Activated T-helper 1 cell treated with anti-CD3 and anti-CD28 coated beads, Interleukin-12 subunit alpha, Interleukin-12 subunit beta, Interleukin-2, Interleukin-4 antibody, amounts not matched to agents 30 ng/mL and 10 ng/mL and 1 ng/mL, durations not matched to agents 14 hours and 24 hours and 36 hours (primary cell): ENCODE measurements at regions not wholly inside any gene's neighbourhood (a gene's known extent, or its start where the extent isn't known, plus 50 kb on each side); places are given as distances from the start of the nearest gene placed in this dataset.
"Not testable (repeated sequence)": the region's sequence is repeated elsewhere in the genome, so short reads cannot be mapped to it uniquely, and the experiment has no call there.

Experiments
- DNase-seq: peaks from one replicate; pipeline ENCODE4 v3.0.0; 2021; ENCODE audit warnings: low spot score
- H3K27ac Mint-ChIP-seq: one replicate; pipeline ENCODE4 v1.8.0; 2021; ENCODE audit warnings: mild to moderate bottlenecking, mixed read lengths
- H3K27me3 Mint-ChIP-seq: one replicate; pipeline ENCODE4 v1.8.0; 2022; ENCODE audit warnings: mild to moderate bottlenecking, moderate library complexity, mixed read lengths; ENCODE audit not compliant: insufficient read depth
- H3K36me3 Mint-ChIP-seq: one replicate; pipeline ENCODE4 v1.8.0; 2021; ENCODE audit warnings: low read depth, mixed read lengths
- H3K4me1 Mint-ChIP-seq: one replicate; pipeline ENCODE4 v1.8.0; 2021; ENCODE audit warnings: low read depth, mixed read lengths
- H3K4me3 Mint-ChIP-seq: one replicate; pipeline ENCODE4 v1.8.0; 2021; ENCODE audit warnings: mild to moderate bottlenecking, moderate library complexity, mixed read lengths
- H3K9me3 Mint-ChIP-seq: one replicate; pipeline ENCODE4 v1.8.0; 2021; ENCODE audit warnings: mixed read lengths
- intact Hi-C: fragments of 100-400 bp; cut with micrococcal nuclease; formaldehyde crosslinking; loops from one replicate; pipeline ENCODE4 v1.15.1; 2024

GRCh38 chr12:31162896-31163560, 89.4 kb downstream of the DDX11 start:
- H3K9me3 Mint-ChIP-seq, DNase-seq, H3K4me3 Mint-ChIP-seq, H3K36me3 Mint-ChIP-seq, H3K27me3 Mint-ChIP-seq, H3K4me1 Mint-ChIP-seq, H3K27ac Mint-ChIP-seq, intact Hi-C loops: not testable (repeated sequence)

- DNase-seq, H3K4me3 Mint-ChIP-seq, H3K27me3 Mint-ChIP-seq, intact Hi-C loops, H3K36me3 Mint-ChIP-seq, H3K4me1 Mint-ChIP-seq, H3K9me3 Mint-ChIP-seq, H3K27ac Mint-ChIP-seq: not testable (repeated sequence)
These were observed 100.6 kb downstream of the DDX11 start for GRCh38 chr12:31174293-31174692.

GRCh38 chr12:31177514-31177913, 103.9 kb downstream of the DDX11 start:
- DNase-seq, H3K27ac Mint-ChIP-seq, H3K4me3 Mint-ChIP-seq, H3K36me3 Mint-ChIP-seq, intact Hi-C loops, H3K4me1 Mint-ChIP-seq, H3K27me3 Mint-ChIP-seq, H3K9me3 Mint-ChIP-seq: not testable (repeated sequence)

- H3K36me3 Mint-ChIP-seq, H3K9me3 Mint-ChIP-seq, H3K4me1 Mint-ChIP-seq, DNase-seq, H3K27ac Mint-ChIP-seq, H3K27me3 Mint-ChIP-seq, H3K4me3 Mint-ChIP-seq, intact Hi-C loops: not testable (repeated sequence)
These were observed 105.2 kb downstream of the DDX11 start for GRCh38 chr12:31178875-31179274.

GRCh38 chr12:31179627-31180237, 106.1 kb downstream of the DDX11 start:
- H3K4me3 Mint-ChIP-seq, H3K9me3 Mint-ChIP-seq, H3K27me3 Mint-ChIP-seq, H3K4me1 Mint-ChIP-seq, intact Hi-C loops, H3K27ac Mint-ChIP-seq, H3K36me3 Mint-ChIP-seq, DNase-seq: not testable (repeated sequence)

- H3K27me3 Mint-ChIP-seq, H3K27ac Mint-ChIP-seq, intact Hi-C loops, DNase-seq, H3K4me3 Mint-ChIP-seq, H3K36me3 Mint-ChIP-seq, H3K9me3 Mint-ChIP-seq, H3K4me1 Mint-ChIP-seq: not testable (repeated sequence)
These were observed 108.9 kb downstream of the DDX11 start for GRCh38 chr12:31182571-31182970.

- H3K27me3 Mint-ChIP-seq, DNase-seq, H3K36me3 Mint-ChIP-seq, H3K9me3 Mint-ChIP-seq, H3K4me1 Mint-ChIP-seq, intact Hi-C loops, H3K27ac Mint-ChIP-seq, H3K4me3 Mint-ChIP-seq: not testable (repeated sequence)
These were observed 109.4 kb downstream of the DDX11 start for GRCh38 chr12:31183107-31183506.

- H3K27ac Mint-ChIP-seq, DNase-seq: not testable (repeated sequence)
These were observed 110.2 kb downstream of the DDX11 start for GRCh38 chr12:31183899-31184298.

GRCh38 chr12:31184667-31185066, 111.0 kb downstream of the DDX11 start:
- H3K36me3 Mint-ChIP-seq, H3K4me1 Mint-ChIP-seq, H3K27me3 Mint-ChIP-seq, DNase-seq, H3K27ac Mint-ChIP-seq, intact Hi-C loops, H3K4me3 Mint-ChIP-seq, H3K9me3 Mint-ChIP-seq: not testable (repeated sequence)

More at GRCh38 chr12:31183899-31184298, 110.2 kb downstream of the DDX11 start:
- H3K9me3 Mint-ChIP-seq, H3K4me1 Mint-ChIP-seq, intact Hi-C loops, H3K36me3 Mint-ChIP-seq, H3K27me3 Mint-ChIP-seq, H3K4me3 Mint-ChIP-seq: not testable (repeated sequence)

- H3K27ac Mint-ChIP-seq, DNase-seq, H3K4me3 Mint-ChIP-seq, H3K36me3 Mint-ChIP-seq, intact Hi-C loops, H3K4me1 Mint-ChIP-seq, H3K9me3 Mint-ChIP-seq, H3K27me3 Mint-ChIP-seq: not testable (repeated sequence)
These were observed 119.0 kb downstream of the DDX11 start for GRCh38 chr12:31192689-31193088.

- H3K36me3 Mint-ChIP-seq, DNase-seq, H3K9me3 Mint-ChIP-seq, H3K27ac Mint-ChIP-seq, H3K4me3 Mint-ChIP-seq, H3K4me1 Mint-ChIP-seq, intact Hi-C loops, H3K27me3 Mint-ChIP-seq: not testable (repeated sequence)
These were observed 122.0 kb downstream of the DDX11 start for GRCh38 chr12:31195620-31196019.

GRCh38 chr12:31199476-31199875, 125.8 kb downstream of the DDX11 start:
- H3K4me1 Mint-ChIP-seq, H3K36me3 Mint-ChIP-seq, intact Hi-C loops, H3K27ac Mint-ChIP-seq, DNase-seq, H3K4me3 Mint-ChIP-seq, H3K9me3 Mint-ChIP-seq: not testable (repeated sequence)
- peaks cover 11% of the 10 kb centered on the region for H3K27me3 Mint-ChIP-seq

- intact Hi-C loops = no loop called here
- DNase-seq = no peak
- Mint-ChIP-seq H3K27ac (no peak overlapping the region), H3K9me3 (no peaks in the 10 kb centered on the region), H3K4me3 (no peak overlapping the region), H3K27me3 (peaks cover 11% of the 10 kb centered on the region), H3K4me1 (peaks cover 14% of the 10 kb centered on the region), H3K36me3 (no peaks in the 10 kb centered on the region)
These were observed 124.6 kb downstream of the SINHCAF start for GRCh38 chr12:31201382-31201781.

- Mint-ChIP-seq H3K4me1 (peaks cover 14% of the 10 kb centered on the region), H3K4me3 (no peak overlapping the region), H3K27me3 (peaks cover 11% of the 10 kb centered on the region), H3K36me3 (no peaks in the 10 kb centered on the region), H3K9me3 (no peaks in the 10 kb centered on the region), H3K27ac (no peak overlapping the region)
- DNase-seq = no peak
- intact Hi-C loops = no loop called here
These were observed 122.7 kb downstream of the SINHCAF start for GRCh38 chr12:31203261-31203660.
